Esophagus muscularis mucosa (tissue), 3 donors: ENCODE measurements at regions not wholly inside any gene's neighbourhood (a gene's known extent, or its start where the extent isn't known, plus 50 kb on each side); places are given as distances from the start of the nearest gene placed in this dataset.

ENCODE experiments used
- CTCF ChIP-seq, 3 experiments: fragments of 200-600 bp in 2 of 3; fragments of 450-650 bp in 1 of 3; sonication (generic) in 2 of 3; IDR thresholded peaks; one replicate each; pipeline ENCODE4 v1.5.1; 2017 to 2019; ENCODE audit warnings: antibody characterized with exemption in 3 of 3, mild to moderate bottlenecking in 2 of 3, moderate library complexity in 1 of 3
- POLR2AphosphoS5 ChIP-seq, 2 donors: sonication (generic); formaldehyde crosslinking; IDR thresholded peaks; one replicate each; pipeline ENCODE4 v1.6.1; 2017; ENCODE audit warnings: antibody characterized with exemption in 2 of 2

GRCh38 chr12:131615326-131616042 lies 95.4 kb upstream of the SFSWAP start:
- no peak for TF ChIP-seq CTCF (IDR thresholded peaks at IDR 0.05)
- TF ChIP-seq POLR2AphosphoS5 (IDR thresholded peaks at IDR 0.05) = no peak
